Stimulated activated naive CD4-positive, alpha-beta T cell (primary cell): ENCODE measurements at regions not wholly inside any gene's neighbourhood (a gene's known extent, or its start where the extent isn't known, plus 50 kb on each side); places are given as distances from the start of the nearest gene placed in this dataset.
"Not testable (repeated sequence)": the region's sequence is repeated elsewhere in the genome, so short reads cannot be mapped to it uniquely, and the experiment has no call there.

Experiments
- DNase-seq, 6 experiments: peaks; one replicate each; lab custom pipeline; 2025; lab: John Stamatoyannopoulos, UW

DNA sequence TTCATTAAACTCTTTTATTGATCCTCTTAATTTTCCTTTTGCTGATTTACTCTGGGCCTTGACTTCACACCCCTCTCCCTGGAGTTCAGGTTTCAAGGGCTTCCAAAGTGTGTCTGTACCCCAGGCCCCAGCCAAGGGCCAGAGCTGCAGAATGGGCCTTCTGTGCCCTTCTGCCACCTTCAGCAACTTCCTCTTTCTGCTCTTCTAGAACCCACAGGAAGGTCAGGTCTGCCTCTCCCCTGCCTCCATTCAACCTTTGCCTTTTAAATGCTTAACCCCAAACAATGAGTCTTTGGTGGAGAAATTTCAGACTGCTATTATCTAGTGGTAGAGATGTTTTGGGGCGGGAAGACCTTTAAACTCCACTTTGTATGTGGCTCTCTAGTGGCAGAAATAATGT lies 63.1 kb downstream of the TSN start:
- DNase-seq: no peak

DNA sequence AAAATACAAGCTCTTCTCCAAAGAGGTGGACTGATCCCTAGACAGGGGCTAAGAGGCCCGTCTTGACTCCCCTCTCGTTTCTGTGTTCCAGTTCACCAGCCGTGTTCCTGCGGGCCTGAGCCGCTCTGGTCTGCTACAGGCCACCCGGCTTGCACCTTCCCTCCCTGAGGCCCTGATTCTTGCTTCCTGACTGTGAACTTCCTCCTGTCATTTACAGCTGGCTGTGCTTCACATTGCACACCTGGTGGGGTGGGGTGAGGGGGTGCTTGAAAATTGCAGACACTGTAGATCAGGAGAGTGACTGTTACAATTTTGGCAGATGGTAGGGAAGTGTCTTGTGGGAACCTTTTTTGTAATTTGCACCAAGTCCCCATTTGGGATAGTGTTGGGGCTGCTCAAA lies 64.4 kb downstream of the TSN start:
- no peak for DNase-seq

DNA sequence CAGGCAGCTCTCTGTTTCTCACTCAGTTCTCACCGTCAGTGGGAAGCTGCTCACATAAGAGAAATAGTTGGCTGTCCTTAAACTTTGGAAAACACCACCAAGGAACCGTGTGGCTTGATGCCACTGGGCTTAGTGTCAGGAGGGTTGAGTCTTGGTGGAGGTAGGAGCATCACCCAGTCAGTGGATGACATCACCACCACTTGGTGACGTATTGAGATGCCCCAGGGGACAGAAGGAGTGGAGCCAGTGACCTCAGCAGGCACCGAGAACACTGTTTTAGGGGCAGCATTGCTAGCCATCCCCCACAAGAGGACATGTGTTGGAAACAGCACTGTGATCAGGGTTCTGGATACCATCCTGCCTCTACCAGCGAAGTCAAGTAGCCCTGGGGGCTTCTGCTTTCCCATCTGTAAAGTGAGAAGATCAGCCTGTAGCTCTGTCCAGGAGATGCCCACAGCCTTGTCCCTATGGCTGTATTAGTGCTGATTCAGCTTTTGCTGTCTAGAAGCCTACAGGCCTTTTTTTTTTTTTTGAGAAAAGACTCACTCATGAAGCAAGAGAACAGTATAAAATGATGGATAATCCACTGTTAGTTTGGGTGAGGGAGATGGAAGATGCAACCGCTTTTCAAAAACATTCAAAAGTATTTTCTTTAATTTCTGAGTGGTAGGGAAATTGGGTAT lies 66.2 kb downstream of the TSN start:
- DNase-seq: no peak

DNA sequence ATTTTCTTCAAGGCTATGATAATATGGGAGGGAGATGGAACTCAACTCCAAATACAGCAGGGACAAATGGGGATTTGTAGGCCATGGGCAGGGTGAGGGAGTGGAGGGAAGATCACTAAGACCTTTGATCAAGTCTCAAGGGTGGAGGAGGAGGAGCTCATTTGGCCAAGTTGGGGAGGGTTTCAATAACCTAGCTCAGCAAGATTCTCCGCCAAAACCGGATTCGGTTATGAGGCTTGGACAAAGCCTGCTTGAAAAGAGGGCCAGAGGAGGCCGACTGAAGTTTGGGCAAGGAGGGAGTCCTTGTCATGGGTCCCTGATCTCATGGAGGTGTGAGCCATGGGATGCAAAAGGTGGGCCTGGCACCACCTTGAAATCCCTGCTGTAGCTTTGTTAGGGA lies 68.8 kb downstream of the TSN start:
- no peak for DNase-seq

DNA sequence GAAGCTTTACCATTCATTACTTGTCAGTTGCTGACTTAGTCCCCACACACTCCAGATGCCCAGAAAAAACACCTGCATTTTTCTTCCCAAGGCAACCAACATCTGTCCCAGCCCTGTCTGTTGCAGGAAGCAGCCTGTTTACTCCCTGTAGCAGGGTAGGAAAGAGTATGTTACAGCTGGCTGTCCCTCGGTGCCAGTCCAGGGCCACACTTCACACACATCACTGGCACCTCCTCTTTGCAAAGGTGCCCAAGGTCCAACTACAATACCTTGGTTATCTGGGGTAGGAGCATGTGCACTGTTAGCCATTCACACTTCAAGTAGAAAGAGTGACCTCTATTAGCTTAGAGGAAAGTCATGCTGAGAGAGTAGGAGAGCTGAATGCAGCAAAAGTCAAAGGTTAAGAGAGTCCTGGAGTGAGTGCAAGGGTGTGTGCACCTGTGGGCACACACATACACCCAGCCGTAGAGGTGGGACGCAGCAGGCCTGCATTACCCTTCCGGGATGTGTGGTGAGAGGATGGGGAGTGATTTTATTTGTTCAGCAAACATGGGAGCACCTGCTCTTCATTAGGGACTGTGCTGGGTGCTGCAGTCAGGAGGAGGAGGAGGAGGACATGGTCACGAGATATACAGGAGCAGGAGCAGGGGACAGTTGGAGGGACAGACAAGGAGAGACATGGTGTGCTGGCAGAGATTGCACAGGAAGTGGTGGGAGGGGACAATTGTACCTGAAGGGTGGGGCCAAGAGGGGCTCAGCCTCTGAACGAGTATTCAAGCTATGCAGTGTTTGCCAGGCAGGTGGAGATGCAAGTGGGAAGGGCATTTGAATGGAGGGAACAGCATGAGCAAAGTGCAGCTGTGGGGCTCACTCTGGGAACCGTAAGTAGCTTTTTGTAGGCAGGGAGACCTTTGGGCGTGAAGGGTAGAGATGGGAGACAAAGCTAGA lies 69.8 kb downstream of the TSN start:
- no peak for DNase-seq

DNA sequence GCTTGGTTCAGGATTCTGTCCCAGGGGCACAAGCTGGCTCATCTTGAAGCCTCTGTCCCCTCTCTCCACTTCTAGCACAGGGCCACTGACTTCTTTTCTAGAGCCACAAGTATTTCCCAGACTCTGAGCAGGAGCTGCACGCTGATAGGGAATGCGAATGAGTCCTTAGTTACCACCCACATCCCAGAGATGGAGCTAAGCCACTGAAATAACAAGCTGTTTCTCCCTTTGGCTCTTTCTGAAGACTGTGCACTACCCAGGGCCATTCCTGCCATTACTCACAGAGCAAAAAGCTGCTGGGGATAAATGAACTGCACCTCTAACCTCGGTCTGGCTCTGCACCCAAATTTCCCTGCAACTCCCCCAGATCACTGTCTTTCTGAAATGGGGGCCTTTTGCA lies 70.6 kb downstream of the TSN start:
- no peak for DNase-seq

DNA sequence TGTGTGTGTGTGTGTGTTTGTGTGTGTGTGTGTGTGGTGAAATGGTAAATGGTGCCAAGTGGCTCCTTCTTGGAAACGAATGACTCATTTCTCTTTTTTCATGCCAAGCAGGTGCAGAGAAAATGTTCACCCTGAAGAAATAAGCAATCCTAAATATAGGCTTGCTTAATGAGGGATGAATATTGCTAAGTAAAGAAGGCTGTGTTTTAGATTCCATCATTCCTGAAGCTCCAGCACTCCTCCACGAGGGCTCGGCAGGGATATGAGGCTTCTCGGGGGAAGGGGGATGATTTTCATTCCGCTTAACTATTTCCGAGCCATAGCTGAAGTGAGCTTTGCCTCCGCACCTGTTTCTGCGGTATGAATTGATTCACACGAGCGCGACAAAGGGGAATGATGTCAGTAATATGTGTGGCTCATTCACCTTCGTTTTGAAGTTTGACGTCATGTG lies 72.9 kb downstream of the TSN start:
- no peak for DNase-seq

DNA sequence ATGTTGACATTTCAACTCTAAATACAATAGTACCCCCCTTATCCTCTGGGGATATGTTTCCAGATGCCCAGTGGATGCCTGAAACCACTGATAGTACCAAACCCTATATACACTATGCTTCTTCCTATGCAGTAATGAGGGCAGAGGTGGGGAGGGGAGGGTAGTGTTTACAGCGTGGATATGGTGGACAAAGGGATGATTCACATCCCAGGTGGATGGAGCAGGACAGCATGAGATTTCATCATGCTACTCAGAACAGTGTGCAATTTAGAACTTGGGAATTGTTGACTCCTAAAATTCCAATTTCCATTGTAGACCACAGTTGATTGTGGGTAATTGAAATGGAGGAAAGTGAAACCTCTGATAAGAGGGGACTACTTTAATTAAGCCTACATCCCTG lies 75.4 kb downstream of the TSN start:
- DNase-seq: no peak

DNA sequence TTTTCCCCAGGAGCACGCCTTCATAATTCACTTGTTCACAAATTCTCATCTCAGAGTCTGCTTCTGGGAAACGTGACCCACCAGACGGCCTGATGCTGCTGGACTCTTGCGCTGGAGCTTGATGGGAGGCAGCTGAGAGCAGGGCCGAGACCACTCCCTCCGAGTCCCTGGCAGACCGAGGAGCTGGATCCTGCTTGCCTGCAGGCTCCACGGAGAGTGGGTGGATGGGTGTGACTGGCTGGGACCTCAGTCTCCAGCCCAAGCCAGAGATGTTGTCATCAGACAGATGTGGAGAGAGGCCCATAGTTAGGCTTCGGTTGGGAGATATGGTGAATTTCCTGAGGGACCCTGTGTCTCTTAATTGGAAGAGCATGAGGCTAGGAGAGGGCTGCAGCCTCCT lies 76.4 kb downstream of the TSN start:
- DNase-seq: no peak

DNA sequence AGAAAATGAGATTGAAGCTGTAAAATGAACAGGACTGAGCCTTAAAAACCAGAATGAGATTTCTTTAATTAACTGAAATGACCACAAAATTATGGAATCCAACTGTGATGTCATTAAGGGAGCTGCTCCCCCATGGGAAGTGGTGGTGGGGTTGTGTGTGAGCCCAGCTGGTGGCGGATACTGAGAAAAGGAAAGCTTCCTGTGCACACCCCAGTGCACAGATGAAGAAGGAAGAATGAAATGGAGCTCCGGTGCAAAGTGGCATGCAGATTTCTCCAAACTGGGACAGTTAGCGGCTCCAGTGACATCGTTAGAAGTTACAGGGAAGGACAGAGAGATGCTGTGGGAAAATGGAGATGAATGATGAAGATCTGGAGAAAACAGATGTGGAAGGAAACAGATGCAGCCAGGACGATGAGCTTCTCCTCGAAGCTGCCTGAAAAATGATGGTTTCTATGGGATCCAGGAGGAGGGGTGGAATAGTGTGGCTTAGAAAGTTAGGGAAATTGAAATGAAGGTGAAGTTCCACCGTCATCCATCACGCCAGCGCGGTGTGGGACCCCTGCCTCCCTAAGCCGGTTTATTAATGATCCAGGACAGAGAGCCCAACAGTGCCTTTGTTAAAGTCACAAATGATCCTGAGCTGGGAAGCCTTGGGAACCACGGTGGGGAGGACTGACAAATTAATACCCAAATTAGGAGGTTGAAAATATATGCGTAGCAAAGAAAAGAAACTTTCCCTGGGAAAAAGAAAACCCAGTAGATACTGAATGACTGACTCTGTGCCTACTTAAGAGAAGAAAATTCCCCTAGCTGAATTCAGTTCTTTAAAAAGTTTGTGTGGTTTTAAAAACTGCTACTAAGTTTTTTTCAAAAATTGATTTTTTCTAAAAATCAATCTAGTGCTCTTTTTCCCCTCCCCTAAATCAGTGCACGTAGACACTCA lies 77.2 kb downstream of the TSN start:
- no peak for DNase-seq

DNA sequence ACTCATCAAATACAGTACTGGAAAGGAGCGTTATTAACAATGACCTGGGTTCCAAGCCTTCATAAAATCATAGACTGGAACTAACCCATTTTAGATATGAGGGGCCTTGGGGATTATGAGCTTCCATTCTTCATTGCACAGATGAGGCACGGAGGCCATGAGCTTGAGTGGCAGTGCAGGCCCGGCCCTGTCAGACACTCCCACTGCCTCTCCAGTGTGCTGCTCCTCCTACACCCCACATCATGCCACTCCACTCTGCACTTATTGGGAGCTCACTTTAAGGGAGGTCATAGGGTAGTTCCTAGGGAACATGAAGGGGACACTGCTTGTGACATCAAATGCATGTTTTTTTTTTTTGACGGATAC lies 77.9 kb downstream of the TSN start:
- no peak for DNase-seq

DNA sequence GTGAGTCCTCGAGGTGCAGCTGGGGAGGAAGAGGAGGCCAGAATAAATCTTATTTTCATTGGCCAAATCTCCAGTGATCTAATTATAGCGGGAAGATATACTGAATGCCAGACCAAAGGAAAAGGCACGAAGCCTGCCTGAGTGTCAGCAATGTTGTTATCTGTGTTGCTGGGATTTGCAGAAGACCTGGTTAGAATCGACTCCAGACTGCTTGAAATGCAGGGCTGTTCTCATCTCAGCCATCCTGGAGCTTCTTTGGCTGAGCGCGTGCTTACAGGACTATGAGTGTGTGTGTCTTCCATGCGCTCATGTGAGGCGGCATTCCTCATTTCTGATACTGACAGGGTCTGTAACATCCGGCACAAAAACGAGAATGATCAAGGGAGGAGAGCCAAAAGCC lies 81.2 kb downstream of the TSN start:
- no peak for DNase-seq

DNA sequence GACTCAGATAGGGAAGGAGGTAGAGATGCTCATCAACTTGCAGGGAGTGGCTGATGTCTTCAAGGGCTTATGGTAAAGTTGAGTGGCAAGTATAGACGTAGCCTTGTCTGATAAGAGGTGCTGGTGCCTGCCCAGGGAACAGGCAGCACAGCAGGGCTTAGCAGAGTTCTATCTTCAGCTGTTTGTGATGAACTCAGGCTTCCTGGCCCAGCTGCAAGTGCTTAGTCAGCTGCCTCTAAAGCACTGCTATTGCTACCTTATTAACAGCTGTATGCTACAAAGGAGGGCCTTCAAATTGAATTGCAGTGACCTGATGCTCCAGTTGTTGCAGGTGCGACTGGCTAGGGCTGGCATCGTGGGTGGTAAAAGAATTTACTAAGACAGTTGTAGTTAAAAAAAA lies 82.1 kb downstream of the TSN start:
- DNase-seq: no peak

DNA sequence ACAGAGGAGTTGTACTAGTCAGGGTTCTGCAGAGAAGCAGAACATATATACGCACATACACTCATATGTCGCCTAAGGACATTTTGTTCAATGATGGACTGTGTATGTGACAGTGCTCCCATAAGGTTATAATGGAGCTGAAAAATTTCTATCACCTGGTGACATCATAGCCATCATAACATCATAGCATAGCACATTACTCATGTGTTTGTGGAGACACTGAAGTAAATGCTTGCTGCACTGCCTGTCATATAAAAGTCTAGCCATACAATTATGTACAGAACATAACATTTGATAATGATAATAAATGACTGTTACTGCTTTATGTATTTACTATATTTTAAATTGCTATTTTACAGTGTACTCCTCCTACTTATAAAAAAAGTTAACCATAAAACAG lies 83.1 kb downstream of the TSN start:
- DNase-seq: no peak

DNA sequence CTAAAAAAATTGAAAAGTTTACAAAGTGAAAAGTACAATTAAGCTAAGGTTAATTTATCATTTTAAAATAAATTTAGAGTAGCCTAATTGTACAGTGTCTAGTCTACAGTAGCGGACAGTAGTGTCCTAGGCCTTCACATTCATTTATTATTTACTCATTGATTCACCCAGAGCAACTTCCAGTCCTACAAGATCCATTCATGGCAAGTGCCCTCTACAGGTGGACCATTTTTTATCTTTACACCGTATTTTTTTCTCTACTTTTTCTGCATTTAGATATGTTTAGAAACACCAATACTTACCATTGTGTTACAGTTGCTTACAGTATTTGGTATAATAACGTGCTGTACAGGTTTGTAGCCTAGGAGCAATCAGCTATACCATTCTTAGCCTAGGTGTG lies 84.1 kb downstream of the TSN start:
- no peak for DNase-seq

DNA sequence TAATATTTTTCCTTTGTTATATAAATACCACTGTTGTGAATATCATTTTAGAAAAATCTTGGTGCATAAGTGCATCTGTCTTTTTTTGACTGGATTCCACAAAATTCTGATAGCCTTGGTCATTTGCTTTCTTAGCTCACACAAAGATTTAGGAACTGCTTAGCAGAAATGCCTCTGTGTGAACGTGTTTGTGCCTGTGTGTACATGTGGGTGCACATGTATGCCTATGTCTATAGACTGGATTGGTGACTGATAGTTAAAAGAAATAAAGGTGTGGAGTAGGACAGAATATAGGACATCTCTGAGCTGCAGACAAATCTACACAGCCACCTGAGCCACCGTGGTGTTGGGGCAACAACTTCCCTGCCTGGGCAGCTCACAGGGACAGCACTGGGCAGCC lies 93.8 kb downstream of the TSN start:
- no peak for DNase-seq

DNA sequence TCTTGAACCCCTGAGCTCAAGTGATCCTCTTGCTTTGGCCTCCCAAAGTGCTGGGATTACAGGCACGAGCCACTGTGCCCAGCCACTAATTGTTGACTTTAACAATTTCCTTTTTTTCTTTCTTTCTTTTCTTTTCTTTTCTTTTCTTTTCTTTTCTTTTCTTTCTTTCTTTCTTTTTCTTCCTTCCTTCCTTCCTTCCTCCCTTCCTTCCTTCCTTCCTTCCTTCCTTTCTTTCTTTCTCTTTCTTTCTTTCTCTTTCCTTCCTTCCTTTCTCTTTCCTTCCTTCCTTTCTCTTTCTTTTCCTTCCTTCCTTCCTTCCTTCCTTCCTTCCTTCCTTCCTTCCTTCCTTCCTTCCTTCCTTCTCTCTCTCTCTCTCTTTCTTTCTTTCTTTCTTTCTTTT lies 97.7 kb downstream of the TSN start:
- DNase-seq: not testable (repeated sequence)

DNA sequence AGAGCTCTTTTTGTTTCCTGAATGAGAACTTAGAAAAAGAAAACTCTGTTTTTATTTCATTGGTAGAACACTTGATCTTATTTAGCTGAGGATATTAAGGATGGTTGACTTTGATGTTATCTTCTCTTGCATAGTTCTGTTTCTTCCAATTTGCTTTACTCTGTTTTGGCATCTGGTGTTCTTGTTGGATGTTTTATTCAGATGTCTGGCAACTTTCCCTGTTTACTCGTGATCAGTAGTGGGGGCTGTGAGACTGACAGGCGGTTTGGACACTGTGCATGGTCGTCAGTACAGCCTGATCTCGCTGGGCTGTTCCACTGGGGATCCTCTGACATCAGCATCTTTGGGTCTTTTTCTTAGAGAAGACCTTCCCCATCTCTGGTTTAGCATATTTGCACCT lies 100.1 kb downstream of the TSN start:
- no peak for DNase-seq

DNA sequence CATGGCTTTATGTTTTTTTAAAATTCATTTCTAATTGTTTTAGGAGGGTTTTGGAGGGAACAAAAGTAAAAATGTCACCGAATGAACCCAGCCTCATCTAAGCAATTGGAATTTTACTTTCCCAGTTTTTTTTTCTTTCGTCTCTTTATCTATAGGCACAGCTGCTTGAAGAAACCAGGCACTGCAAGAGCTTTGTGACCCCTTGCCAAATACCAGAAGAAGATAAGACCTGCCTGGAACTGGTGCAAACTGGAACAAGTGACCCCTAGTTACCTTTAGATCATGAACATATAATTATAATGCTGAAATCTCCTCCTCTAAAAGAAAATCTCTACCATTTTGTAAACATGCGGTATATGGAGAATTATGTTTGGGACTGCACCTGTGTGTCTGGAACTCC lies 100.9 kb downstream of the TSN start:
- no peak for DNase-seq

DNA sequence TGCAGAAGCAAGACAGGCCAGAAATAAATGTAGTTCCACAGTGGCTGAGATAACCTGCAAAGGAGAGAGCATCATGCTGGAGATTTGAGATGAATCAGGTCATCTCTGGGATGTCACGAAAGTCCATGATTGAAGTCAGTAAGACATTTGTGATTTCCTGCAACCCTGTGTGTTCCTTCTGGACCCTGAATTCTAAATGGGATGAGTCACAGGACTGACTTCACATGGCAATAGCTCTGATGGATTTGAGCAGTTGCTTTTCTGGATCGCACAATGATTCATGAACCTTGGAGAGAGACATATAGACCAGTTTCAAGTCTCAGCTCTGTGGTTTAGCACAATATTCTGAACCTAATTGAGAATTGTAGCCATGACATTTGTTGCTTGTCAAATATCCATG lies 102.9 kb downstream of the TSN start:
- no peak for DNase-seq

DNA sequence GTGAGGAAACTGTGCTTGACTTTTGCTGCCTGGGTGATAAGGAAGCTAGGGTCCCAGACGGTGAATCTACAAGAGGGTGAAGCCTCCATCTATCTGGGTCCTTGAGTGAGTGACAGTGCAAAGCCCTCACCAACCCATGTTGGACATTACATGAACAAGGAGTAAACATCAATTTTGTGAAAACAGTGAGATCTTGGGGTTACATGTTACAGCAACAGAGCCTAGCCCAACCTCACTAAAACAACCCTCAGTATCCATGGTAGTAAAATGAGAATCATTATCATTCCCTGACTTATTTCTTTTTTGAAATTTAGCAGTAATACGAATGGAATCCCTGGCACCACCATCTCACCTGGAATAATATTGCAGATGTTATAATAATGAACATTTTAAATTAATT lies 103.4 kb downstream of the TSN start:
- DNase-seq: no peak

DNA sequence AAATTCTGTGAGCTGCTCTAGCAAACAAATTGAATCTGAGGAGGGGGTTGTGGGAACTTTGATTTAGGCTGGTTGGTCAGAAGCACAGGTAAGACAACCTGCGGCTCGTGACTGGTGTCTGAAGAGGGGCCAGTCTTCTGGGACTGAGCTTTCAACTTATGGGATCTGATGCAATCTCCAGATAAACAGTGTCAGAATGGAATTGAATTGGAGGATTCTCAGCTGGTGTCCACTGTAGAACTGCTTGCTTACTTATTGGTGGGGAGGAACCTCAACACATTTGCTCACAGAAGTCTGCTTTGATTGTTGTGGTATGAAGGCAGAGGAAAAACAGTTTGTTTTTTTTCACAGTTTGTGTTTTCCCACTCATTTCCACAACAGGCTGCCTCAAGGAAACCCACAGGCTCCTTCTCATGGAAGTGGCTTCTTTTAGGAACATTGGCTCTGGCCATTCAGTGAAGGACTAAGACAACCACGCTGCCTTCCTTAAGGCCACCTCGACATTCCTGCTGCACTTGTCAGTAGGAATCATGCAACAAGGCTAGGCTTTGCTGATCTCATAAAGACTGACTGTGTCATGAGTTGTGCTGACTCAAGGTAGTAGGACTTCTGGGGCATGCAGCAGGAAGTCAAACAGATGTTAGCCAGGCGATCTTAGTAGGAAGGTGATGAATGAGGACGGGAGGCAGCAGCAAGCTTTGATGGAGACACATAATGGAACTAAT lies 104.7 kb downstream of the TSN start:
- no peak for DNase-seq
